Astrocyte (in vitro differentiated cells and primary cell): ENCODE measurements at regions not wholly inside any gene's neighbourhood (a gene's known extent, or its start where the extent isn't known, plus 50 kb on each side); places are given as distances from the start of the nearest gene placed in this dataset.

Experiments
- EZH2 ChIP-seq: IDR thresholded peaks from 2 replicates; pipeline ENCODE4 v1.6.1; 2012; ENCODE audit warnings: mild to moderate bottlenecking, low read length, inconsistent platforms; ENCODE audit not compliant: insufficient read depth
- TF ChIP-seq, protein P1 (sequence below): IDR thresholded peaks from 2 replicates; pipeline ENCODE4 v1.5.1; 2011; ENCODE audit warnings: low read depth, mild to moderate bottlenecking, inconsistent platforms, low read length, moderate library complexity; ENCODE audit not compliant: insufficient read depth

- TF ChIP-seq, protein P1, sequence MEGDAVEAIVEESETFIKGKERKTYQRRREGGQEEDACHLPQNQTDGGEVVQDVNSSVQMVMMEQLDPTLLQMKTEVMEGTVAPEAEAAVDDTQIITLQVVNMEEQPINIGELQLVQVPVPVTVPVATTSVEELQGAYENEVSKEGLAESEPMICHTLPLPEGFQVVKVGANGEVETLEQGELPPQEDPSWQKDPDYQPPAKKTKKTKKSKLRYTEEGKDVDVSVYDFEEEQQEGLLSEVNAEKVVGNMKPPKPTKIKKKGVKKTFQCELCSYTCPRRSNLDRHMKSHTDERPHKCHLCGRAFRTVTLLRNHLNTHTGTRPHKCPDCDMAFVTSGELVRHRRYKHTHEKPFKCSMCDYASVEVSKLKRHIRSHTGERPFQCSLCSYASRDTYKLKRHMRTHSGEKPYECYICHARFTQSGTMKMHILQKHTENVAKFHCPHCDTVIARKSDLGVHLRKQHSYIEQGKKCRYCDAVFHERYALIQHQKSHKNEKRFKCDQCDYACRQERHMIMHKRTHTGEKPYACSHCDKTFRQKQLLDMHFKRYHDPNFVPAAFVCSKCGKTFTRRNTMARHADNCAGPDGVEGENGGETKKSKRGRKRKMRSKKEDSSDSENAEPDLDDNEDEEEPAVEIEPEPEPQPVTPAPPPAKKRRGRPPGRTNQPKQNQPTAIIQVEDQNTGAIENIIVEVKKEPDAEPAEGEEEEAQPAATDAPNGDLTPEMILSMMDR: no peak
- TF ChIP-seq EZH2: no peak
These were observed 1026.0 kb downstream of the TBC1D22A start for GRCh38 chr22:47788461-47788860.
